ENCODE measurements at regions not wholly inside any gene's neighbourhood (a gene's known extent, or its start where the extent isn't known, plus 50 kb on each side); places are given as distances from the start of the nearest gene placed in this dataset.
"Not testable (repeated sequence)": the region's sequence is repeated elsewhere in the genome, so short reads cannot be mapped to it uniquely, and the experiment has no call there.

- H3K27me3 Mint-ChIP-seq; DNase-seq; H3K27ac Mint-ChIP-seq; H3K36me3 Mint-ChIP-seq (ENCODE audit: low read depth); H3K9me3 ChIP-seq (ENCODE audit: control insufficient read depth, low read length, poor library complexity, severe bottlenecking); H3K4me3 Mint-ChIP-seq; ATAC-seq: not testable (repeated sequence)
- H3K4me1 Mint-ChIP-seq: peaks cover 10% of the 10 kb centered on the region
These were observed 215.0 kb downstream of the CDRT15L2 start for GRCh38 chr17:20794532-20794931.

GRCh38 chr17:20797292-20797691, 217.8 kb downstream of the CDRT15L2 start:
- Mint-ChIP-seq H3K27ac (no peak overlapping the region), H3K4me3 (no peak overlapping the region), H3K4me1 (peaks cover 10% of the 10 kb centered on the region), H3K27me3 (peaks cover 4% of the 10 kb centered on the region), H3K36me3 (ENCODE audit: low read depth) (no peaks in the 10 kb centered on the region)
- no peak for ATAC-seq
- no peak for DNase-seq
- H3K9me3 ChIP-seq (ENCODE audit: control insufficient read depth, low read length, poor library complexity, severe bottlenecking): no peaks in the 10 kb centered on the region

GRCh38 chr17:20800146-20800545, 220.6 kb downstream of the CDRT15L2 start:
- H3K4me1 Mint-ChIP-seq: peaks cover 10% of the 10 kb centered on the region
- DNase-seq (no peak), ATAC-seq (no peak)
- no peak overlapping the region for H3K4me3 Mint-ChIP-seq
- H3K36me3 Mint-ChIP-seq (ENCODE audit: low read depth): no peaks in the 10 kb centered on the region
- no peaks in the 10 kb centered on the region for H3K9me3 ChIP-seq (ENCODE audit: control insufficient read depth, low read length, poor library complexity, severe bottlenecking)
- H3K27me3 Mint-ChIP-seq: peaks cover 4% of the 10 kb centered on the region
- H3K27ac Mint-ChIP-seq: peak overlapping the region; percentile 9

- Mint-ChIP-seq H3K27ac (no peak overlapping the region), H3K36me3 (ENCODE audit: low read depth) (no peaks in the 10 kb centered on the region), H3K4me3 (no peak overlapping the region), H3K27me3 (peaks cover 8% of the 10 kb centered on the region), H3K4me1 (no peaks in the 10 kb centered on the region)
- DNase-seq (no peak), ATAC-seq (no peak)
- no peaks in the 10 kb centered on the region for H3K9me3 ChIP-seq (ENCODE audit: control insufficient read depth, low read length, poor library complexity, severe bottlenecking)
These were observed 226.2 kb downstream of the CDRT15L2 start for GRCh38 chr17:20805751-20806150.

GRCh38 chr17:20807566-20807965, 228.0 kb downstream of the CDRT15L2 start:
- not testable (repeated sequence) for H3K27ac Mint-ChIP-seq; ATAC-seq; DNase-seq; H3K9me3 ChIP-seq (ENCODE audit: control insufficient read depth, low read length, poor library complexity, severe bottlenecking); H3K4me3 Mint-ChIP-seq; H3K4me1 Mint-ChIP-seq; H3K36me3 Mint-ChIP-seq (ENCODE audit: low read depth)
- peaks cover 17% of the 10 kb centered on the region for H3K27me3 Mint-ChIP-seq

GRCh38 chr17:20815410-20815809, 227.4 kb downstream of the USP22 start:
- H3K36me3 Mint-ChIP-seq (ENCODE audit: low read depth); H3K4me3 Mint-ChIP-seq; H3K4me1 Mint-ChIP-seq; H3K27ac Mint-ChIP-seq; ATAC-seq; DNase-seq; H3K9me3 ChIP-seq (ENCODE audit: control insufficient read depth, low read length, poor library complexity, severe bottlenecking): not testable (repeated sequence)
- peaks cover 38% of the 10 kb centered on the region for H3K27me3 Mint-ChIP-seq

- no peak overlapping the region for H3K27ac Mint-ChIP-seq
- no peaks in the 10 kb centered on the region for H3K9me3 ChIP-seq (ENCODE audit: control insufficient read depth, low read length, poor library complexity, severe bottlenecking)
- H3K4me3 Mint-ChIP-seq: no peak overlapping the region
- DNase-seq (no peak), ATAC-seq (no peak)
- H3K36me3 Mint-ChIP-seq (ENCODE audit: low read depth): no peaks in the 10 kb centered on the region
- peaks cover 10% of the 10 kb centered on the region for H3K27me3 Mint-ChIP-seq
- H3K4me1 Mint-ChIP-seq: peaks cover 2% of the 10 kb centered on the region
These were observed 218.9 kb downstream of the USP22 start for GRCh38 chr17:20823905-20824304.

GRCh38 chr17:20825539-20825938, 217.3 kb downstream of the USP22 start:
- H3K9me3 ChIP-seq (ENCODE audit: control insufficient read depth, low read length, poor library complexity, severe bottlenecking): no peaks in the 10 kb centered on the region
- H3K27ac Mint-ChIP-seq: no peak overlapping the region
- DNase-seq: no peak
- H3K27me3 Mint-ChIP-seq: peaks cover 16% of the 10 kb centered on the region
- no peaks in the 10 kb centered on the region for H3K36me3 Mint-ChIP-seq (ENCODE audit: low read depth)
- H3K4me3 Mint-ChIP-seq: no peak overlapping the region
- H3K4me1 Mint-ChIP-seq: peaks cover 2% of the 10 kb centered on the region
- no peak for ATAC-seq

- not testable (repeated sequence) for H3K9me3 ChIP-seq (ENCODE audit: control insufficient read depth, low read length, poor library complexity, severe bottlenecking); H3K27ac Mint-ChIP-seq; DNase-seq; H3K4me1 Mint-ChIP-seq; ATAC-seq; H3K36me3 Mint-ChIP-seq (ENCODE audit: low read depth)
- Mint-ChIP-seq H3K27me3 (peaks cover 18% of the 10 kb centered on the region), H3K4me3 (peak overlapping the region; percentile 80)
These were observed 202.4 kb downstream of the USP22 start for GRCh38 chr17:20840453-20840852.

GRCh38 chr17:20840987-20841865, 201.6 kb downstream of the USP22 start:
- peaks cover 18% of the 10 kb centered on the region for H3K27me3 Mint-ChIP-seq
- ATAC-seq; H3K27ac Mint-ChIP-seq; DNase-seq; H3K9me3 ChIP-seq (ENCODE audit: control insufficient read depth, low read length, poor library complexity, severe bottlenecking); H3K4me1 Mint-ChIP-seq; H3K36me3 Mint-ChIP-seq (ENCODE audit: low read depth): not testable (repeated sequence)
- peak overlapping the region; percentile 28 for H3K4me3 Mint-ChIP-seq

- peaks cover 18% of the 10 kb centered on the region for H3K27me3 Mint-ChIP-seq
- not testable (repeated sequence) for H3K4me1 Mint-ChIP-seq; DNase-seq; H3K27ac Mint-ChIP-seq; H3K36me3 Mint-ChIP-seq (ENCODE audit: low read depth); H3K9me3 ChIP-seq (ENCODE audit: control insufficient read depth, low read length, poor library complexity, severe bottlenecking); ATAC-seq; H3K4me3 Mint-ChIP-seq
These were observed 200.8 kb downstream of the USP22 start for GRCh38 chr17:20842012-20842411.

- H3K4me1 Mint-ChIP-seq, H3K27ac Mint-ChIP-seq: not testable (repeated sequence)
- H3K4me3 Mint-ChIP-seq: peak overlapping the region; percentile 62
These were observed 199.6 kb downstream of the USP22 start for GRCh38 chr17:20843261-20843660.

GRCh38 chr17:20843799-20844553, 198.8 kb downstream of the USP22 start:
- not testable (repeated sequence) for DNase-seq; H3K27ac Mint-ChIP-seq; H3K36me3 Mint-ChIP-seq (ENCODE audit: low read depth); H3K9me3 ChIP-seq (ENCODE audit: control insufficient read depth, low read length, poor library complexity, severe bottlenecking); H3K4me1 Mint-ChIP-seq
- peaks cover 25% of the 10 kb centered on the region for H3K27me3 Mint-ChIP-seq
- peak; percentile 63 for ATAC-seq
- peak overlapping the region; percentile 36 for H3K4me3 Mint-ChIP-seq

More at GRCh38 chr17:20843261-20843660, 199.6 kb downstream of the USP22 start:
- ATAC-seq; H3K36me3 Mint-ChIP-seq (ENCODE audit: low read depth); DNase-seq; H3K9me3 ChIP-seq (ENCODE audit: control insufficient read depth, low read length, poor library complexity, severe bottlenecking): not testable (repeated sequence)
- peaks cover 23% of the 10 kb centered on the region for H3K27me3 Mint-ChIP-seq

All from T-helper 17 cell (primary cell).